Parathyroid adenoma (tissue), 2 donors: ENCODE measurements at regions not wholly inside any gene's neighbourhood (a gene's known extent, or its start where the extent isn't known, plus 50 kb on each side); places are given as distances from the start of the nearest gene placed in this dataset.
"Not testable (repeated sequence)": the region's sequence is repeated elsewhere in the genome, so short reads cannot be mapped to it uniquely, and the experiment has no call there.

Experiments used
- H2AFZ ChIP-seq: fragments of 300-600 bp; sonication (generic); one replicate; pipeline ENCODE4 v1.7.0; 2017; ENCODE audit warnings: antibody characterized with exemption, mild to moderate bottlenecking
- H3K27ac ChIP-seq: fragments of 300-600 bp; sonication (generic); one replicate; pipeline ENCODE4 v1.7.0; 2017
- H3K27me3 ChIP-seq: fragments of 300-600 bp; sonication (generic); one replicate; pipeline ENCODE4 v1.7.0; 2017; ENCODE audit warnings: low read length; ENCODE audit not compliant: control insufficient read depth, insufficient read depth
- H3K36me3 ChIP-seq: fragments of 300-600 bp; sonication (generic); one replicate; pipeline ENCODE4 v1.7.0; 2017; ENCODE audit warnings: low read length; ENCODE audit not compliant: control insufficient read depth, insufficient read depth
- H3K4me1 ChIP-seq: fragments of 300-600 bp; sonication (generic); one replicate; pipeline ENCODE4 v1.7.0; 2017; ENCODE audit warnings: control low read depth
- H3K4me2 ChIP-seq: fragments of 300-600 bp; sonication (generic); one replicate; pipeline ENCODE4 v1.7.0; 2017; ENCODE audit warnings: low read length
- H3K4me3 ChIP-seq: fragments of 300-600 bp; sonication (generic); one replicate; pipeline ENCODE4 v1.7.0; 2017; ENCODE audit warnings: low read depth, low read length
- H3K79me2 ChIP-seq: fragments of 300-600 bp; sonication (generic); one replicate; pipeline ENCODE4 v1.7.0; 2017; ENCODE audit warnings: control low read depth
- H3K9ac ChIP-seq: fragments of 300-600 bp; sonication (generic); one replicate; pipeline ENCODE4 v1.7.0; 2017; ENCODE audit warnings: mild to moderate bottlenecking
- H3K9me3 ChIP-seq: fragments of 300-600 bp; sonication (generic); one replicate; pipeline ENCODE4 v1.7.0; 2017; ENCODE audit warnings: low read length; ENCODE audit not compliant: control insufficient read depth
- TF ChIP-seq, protein P1 (sequence below): fragments of 300-600 bp; sonication (generic); IDR thresholded peaks from one replicate; pipeline ENCODE4 v1.7.0; 2017; ENCODE audit warnings: antibody characterized with exemption, mild to moderate bottlenecking
- donor health status: primary hyperparathyroidism.

DNA sequence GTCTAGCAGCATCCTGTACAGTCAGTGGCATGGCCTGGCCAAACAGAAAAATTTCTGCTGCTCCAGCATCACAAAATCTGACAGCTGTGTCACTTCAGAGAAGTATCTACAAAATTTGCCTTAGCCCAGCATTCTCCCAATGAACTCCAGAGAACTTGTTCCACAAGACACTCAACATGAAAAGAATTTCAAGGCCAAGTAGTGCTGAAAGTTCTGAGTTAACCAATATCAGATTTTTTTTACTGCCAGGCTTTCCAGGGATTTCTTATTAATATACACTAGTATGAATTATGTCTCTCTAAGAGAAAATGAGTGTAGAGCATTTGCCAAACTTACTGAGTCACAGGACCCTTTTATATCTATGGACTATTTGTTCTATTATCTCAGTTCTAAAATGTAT is 68.8 kb downstream of the OR5AK2 start:
- no peak overlapping the region for H2AFZ ChIP-seq
- H3K4me1 ChIP-seq, result no peaks in the 10 kb centered on the region
- TF ChIP-seq, protein P1, sequence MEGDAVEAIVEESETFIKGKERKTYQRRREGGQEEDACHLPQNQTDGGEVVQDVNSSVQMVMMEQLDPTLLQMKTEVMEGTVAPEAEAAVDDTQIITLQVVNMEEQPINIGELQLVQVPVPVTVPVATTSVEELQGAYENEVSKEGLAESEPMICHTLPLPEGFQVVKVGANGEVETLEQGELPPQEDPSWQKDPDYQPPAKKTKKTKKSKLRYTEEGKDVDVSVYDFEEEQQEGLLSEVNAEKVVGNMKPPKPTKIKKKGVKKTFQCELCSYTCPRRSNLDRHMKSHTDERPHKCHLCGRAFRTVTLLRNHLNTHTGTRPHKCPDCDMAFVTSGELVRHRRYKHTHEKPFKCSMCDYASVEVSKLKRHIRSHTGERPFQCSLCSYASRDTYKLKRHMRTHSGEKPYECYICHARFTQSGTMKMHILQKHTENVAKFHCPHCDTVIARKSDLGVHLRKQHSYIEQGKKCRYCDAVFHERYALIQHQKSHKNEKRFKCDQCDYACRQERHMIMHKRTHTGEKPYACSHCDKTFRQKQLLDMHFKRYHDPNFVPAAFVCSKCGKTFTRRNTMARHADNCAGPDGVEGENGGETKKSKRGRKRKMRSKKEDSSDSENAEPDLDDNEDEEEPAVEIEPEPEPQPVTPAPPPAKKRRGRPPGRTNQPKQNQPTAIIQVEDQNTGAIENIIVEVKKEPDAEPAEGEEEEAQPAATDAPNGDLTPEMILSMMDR, result no peak
- no peak overlapping the region for H3K4me3 ChIP-seq
- no peak overlapping the region for H3K27ac ChIP-seq
- no peaks in the 10 kb centered on the region for H3K79me2 ChIP-seq
- H3K9ac ChIP-seq, result no peak overlapping the region
- H3K27me3 ChIP-seq, result no peaks in the 10 kb centered on the region
- no peaks in the 10 kb centered on the region for H3K36me3 ChIP-seq
- H3K4me2 ChIP-seq, result no peak overlapping the region
- H3K9me3 ChIP-seq, result no peaks in the 10 kb centered on the region

DNA sequence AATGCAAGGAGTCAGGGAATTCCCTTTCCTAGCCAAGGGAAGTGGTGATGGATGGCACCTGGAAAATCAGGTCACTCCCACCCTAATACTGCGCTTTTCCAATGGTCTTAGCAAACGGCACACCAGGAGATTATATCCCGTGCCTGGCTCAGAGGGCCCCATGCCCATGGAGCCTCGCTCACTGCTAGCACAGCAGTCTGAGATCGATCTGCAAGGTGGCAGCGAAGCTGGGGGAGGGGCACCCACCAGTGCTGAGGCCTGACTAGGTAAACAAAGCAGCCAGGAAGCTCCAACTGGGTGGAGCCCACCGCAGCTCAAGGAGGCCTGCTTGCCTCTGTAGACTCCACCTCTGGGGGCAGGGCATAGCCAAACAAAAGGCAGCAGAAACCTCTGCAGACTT is 74.2 kb downstream of the OR5AK2 start:
- not testable (repeated sequence) for H3K36me3 ChIP-seq, H3K4me3 ChIP-seq, H3K4me2 ChIP-seq, H3K4me1 ChIP-seq, H2AFZ ChIP-seq, H3K9ac ChIP-seq, H3K79me2 ChIP-seq, H3K27me3 ChIP-seq, H3K27ac ChIP-seq, H3K9me3 ChIP-seq

DNA sequence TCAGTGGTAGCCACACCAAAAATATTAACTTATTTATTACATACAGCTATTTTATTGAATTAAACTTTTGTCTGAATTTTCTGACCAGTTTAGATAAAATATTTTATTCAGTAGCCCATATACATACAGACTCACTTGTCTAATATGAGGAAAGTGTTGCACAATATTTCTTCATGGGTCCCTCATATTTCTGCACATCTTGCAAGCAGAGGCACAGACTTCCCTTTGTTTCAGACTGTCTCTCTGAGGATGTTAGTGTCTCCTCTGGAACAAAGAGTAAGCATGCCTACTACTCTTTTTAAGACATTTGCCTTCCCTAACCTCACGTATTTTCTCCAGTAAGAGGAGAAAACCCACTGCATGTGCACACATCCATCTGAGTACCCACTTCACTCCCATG is 81.2 kb downstream of the OR5AK2 start:
- H3K4me1 ChIP-seq, result no peaks in the 10 kb centered on the region
- H3K27ac ChIP-seq, result no peak overlapping the region
- H3K79me2 ChIP-seq, result no peaks in the 10 kb centered on the region
- no peaks in the 10 kb centered on the region for H3K27me3 ChIP-seq
- H3K9ac ChIP-seq, result no peak overlapping the region
- H2AFZ ChIP-seq, result no peak overlapping the region
- TF ChIP-seq, protein P1, result no peak
- H3K9me3 ChIP-seq, result no peaks in the 10 kb centered on the region
- no peaks in the 10 kb centered on the region for H3K36me3 ChIP-seq
- no peak overlapping the region for H3K4me2 ChIP-seq
- no peak overlapping the region for H3K4me3 ChIP-seq

DNA sequence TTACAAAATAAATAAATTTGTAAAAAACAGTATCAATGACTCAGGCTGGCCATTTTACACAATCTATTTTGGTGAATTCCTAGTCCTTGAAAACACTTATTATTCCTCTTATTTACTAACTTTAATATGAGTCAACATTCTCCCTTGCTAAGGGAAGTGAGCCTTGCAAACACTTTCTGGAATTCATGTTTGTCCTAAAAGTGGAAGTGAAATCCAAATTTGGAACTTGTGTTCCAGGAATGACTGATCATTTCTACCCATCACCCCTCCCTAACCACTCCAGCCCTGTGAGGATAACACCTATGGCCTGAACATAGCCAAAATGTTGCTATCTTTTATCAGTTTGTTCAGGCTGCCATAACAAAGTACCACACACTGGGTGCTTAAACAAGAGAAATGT is 83.1 kb downstream of the OR5AK2 start:
- no peaks in the 10 kb centered on the region for H3K4me1 ChIP-seq
- no peak overlapping the region for H3K27ac ChIP-seq
- H3K9me3 ChIP-seq, result no peaks in the 10 kb centered on the region
- H3K4me2 ChIP-seq, result no peak overlapping the region
- TF ChIP-seq, protein P1, result no peak
- no peak overlapping the region for H3K9ac ChIP-seq
- no peaks in the 10 kb centered on the region for H3K79me2 ChIP-seq
- no peak overlapping the region for H3K4me3 ChIP-seq
- H2AFZ ChIP-seq, result no peak overlapping the region
- H3K27me3 ChIP-seq, result no peaks in the 10 kb centered on the region
- no peaks in the 10 kb centered on the region for H3K36me3 ChIP-seq

DNA sequence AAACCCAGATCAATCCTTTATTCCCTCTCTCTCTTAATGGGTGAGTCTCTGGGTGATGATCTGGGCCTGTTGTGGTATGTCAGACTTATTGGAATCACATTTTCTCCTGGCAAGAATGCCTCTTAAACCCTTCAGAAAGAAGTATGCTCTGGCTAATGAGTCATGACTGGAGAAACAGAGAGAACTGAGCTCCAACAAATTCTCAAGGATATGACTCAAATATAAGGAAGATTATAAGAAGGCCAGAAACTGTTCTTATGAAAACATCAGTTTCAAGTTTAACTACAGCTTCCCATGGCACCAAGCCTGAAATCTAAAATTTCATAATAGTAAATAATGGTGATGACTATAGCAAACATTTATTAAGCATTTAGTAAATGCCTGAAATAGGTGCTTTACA is 83.9 kb downstream of the OR5AK2 start:
- Histone ChIP-seq H3K79me2 (no peaks in the 10 kb centered on the region), H3K9me3 (no peaks in the 10 kb centered on the region), H3K27me3 (no peaks in the 10 kb centered on the region), H3K4me3 (no peak overlapping the region), H3K27ac (no peak overlapping the region), H3K9ac (no peak overlapping the region), H3K4me1 (no peaks in the 10 kb centered on the region), H3K36me3 (no peaks in the 10 kb centered on the region), H3K4me2 (no peak overlapping the region), H2AFZ (no peak overlapping the region)
- TF ChIP-seq, protein P1, result no peak
